K562 (cell line): ENCODE measurements at regions not wholly inside any gene's neighbourhood (a gene's known extent, or its start where the extent isn't known, plus 50 kb on each side); places are given as distances from the start of the nearest gene placed in this dataset.

ENCODE experiments used
- ATAC-seq: fragments of 200-7000 bp; cut with Tn5 transposase; 3 replicates; pipeline ENCODE4 v1.9.1; 2020; ENCODE audit warnings: moderate library complexity
- BruUV-seq: library from RNA; stranded (reverse); fragments of 400-500 nt; replicated peaks from 2 replicates; lab custom pipeline; 2021; lab: Mats Ljungman, UMichigan
- CTCF ChIA-PET: fragments of 300-600 bp; formaldehyde crosslinking; extraction: SDS; loops from one replicate; lab custom pipeline; 2021; ENCODE audit warnings: low intra/inter-chr PET ratio; lab: Yijun Ruan, JAX
- POLR2A ChIA-PET: fragments of 300-600, 350-650 bp; sonication (Branson Sonifier 250); formaldehyde crosslinking; extraction: SDS; loops from one replicate; lab custom pipeline; 2021; ENCODE audit warnings: antibody characterized with exemption, inconsistent platforms; lab: Yijun Ruan, JAX
- DNase-seq, 4 experiments: peaks; one replicate each; pipeline versions ENCODE4 v3.0.0 to v3.0.0-alpha.2; 2011 to 2018; ENCODE audit warnings: low spot score in 3 of 4, mixed read lengths in 3 of 4; ENCODE audit errors: extremely low read depth in 1 of 4
- FAIRE-seq: peaks from 2 replicates; lab custom pipeline; 2011; peaks lifted over from hg19 to GRCh38; lab: Jason Lieb, UNC
- H2AFZ ChIP-seq: 2 replicates; pipeline ENCODE4 v1.6.0; 2011; ENCODE audit warnings: low read depth, low read length, control low read depth, inconsistent platforms
- H3K27ac ChIP-seq: fragments of 200-600 bp; 3 replicates; pipeline ENCODE4 v1.8.0; 2011; ENCODE audit warnings: low read depth, mild to moderate bottlenecking, control low read depth, inconsistent platforms, low read length, moderate library complexity, mixed read lengths; ENCODE audit errors: extremely low read depth
- H3K27me3 ChIP-seq, 2 experiments: fragments of 300-600 bp in 1 of 2; 2 replicates in 1 of 2; 3 replicates in 1 of 2; pipeline versions ENCODE4 v1.6.0 to v1.8.0; 2011; ENCODE audit warnings: inconsistent platforms in 2 of 2, low read length in 2 of 2, mild to moderate bottlenecking in 1 of 2, mixed read lengths in 1 of 2, moderate library complexity in 1 of 2; ENCODE audit not compliant: control insufficient read depth in 2 of 2, insufficient read depth in 2 of 2
- H3K36me3 ChIP-seq: fragments of 300-600 bp; 3 replicates; pipeline ENCODE4 v1.8.0; 2011; ENCODE audit warnings: mild to moderate bottlenecking, low read length, inconsistent platforms; ENCODE audit not compliant: control insufficient read depth, insufficient read depth
- H3K4me1 ChIP-seq, 2 experiments: fragments of 200-600 bp in 1 of 2; replicated peaks in 1 of 2; 2 replicates in 1 of 2; 3 replicates in 1 of 2; pipeline versions ENCODE4 v1.5.1 to v1.8.0; 2011; ENCODE audit warnings: inconsistent platforms in 2 of 2, low read length in 2 of 2, mild to moderate bottlenecking in 1 of 2, mixed read lengths in 1 of 2, moderate library complexity in 1 of 2; ENCODE audit not compliant: control insufficient read depth in 2 of 2, insufficient read depth in 2 of 2
- H3K4me2 ChIP-seq: 2 replicates; pipeline ENCODE4 v1.6.1; 2011; ENCODE audit warnings: low read length, control low read depth, inconsistent platforms, mixed read lengths; ENCODE audit not compliant: insufficient read depth
- H3K4me3 ChIP-seq: fragments of 200-600 bp; sonication (generic), shearing (Covaris generic); 2 replicates; pipeline ENCODE4 v1.5.1; 2016; ENCODE audit warnings: control low read depth, inconsistent platforms
- H3K79me2 ChIP-seq: fragments of 200-600 bp; 3 replicates; pipeline ENCODE4 v1.8.0; 2011; ENCODE audit warnings: low read length, inconsistent platforms; ENCODE audit not compliant: control insufficient read depth, insufficient read depth
- H3K9ac ChIP-seq, 2 experiments: 2 replicates each; pipeline versions ENCODE4 v1.6.0 to v1.6.1; 2011; ENCODE audit warnings: low read depth in 2 of 2, low read length in 2 of 2, control low read depth in 1 of 2, inconsistent platforms in 1 of 2, mild to moderate bottlenecking in 1 of 2, mixed read lengths in 1 of 2; ENCODE audit not compliant: insufficient read depth in 1 of 2
- H3K9me1 ChIP-seq: one replicate; pipeline ENCODE4 v1.6.0; 2011; ENCODE audit warnings: inconsistent platforms, mild to moderate bottlenecking, low read length, moderate library complexity; ENCODE audit not compliant: control insufficient read depth, insufficient read depth
- H3K9me3 ChIP-seq: replicated peaks from 2 replicates; pipeline ENCODE4 v1.5.1; 2011; ENCODE audit warnings: low read depth, low read length, inconsistent platforms; ENCODE audit not compliant: control insufficient read depth, insufficient read depth
- H4K20me1 ChIP-seq: replicated peaks from 2 replicates; pipeline ENCODE4 v1.6.1; 2011; ENCODE audit warnings: low read length, inconsistent platforms, mixed read lengths; ENCODE audit not compliant: control insufficient read depth, insufficient read depth
- ATF4 ChIP-seq: fragments of 450-650 bp; formaldehyde crosslinking; IDR thresholded peaks from 2 replicates; pipeline ENCODE4 v1.4.0; 2022; ENCODE audit warnings: mild to moderate bottlenecking, moderate library complexity
- ILF3 ChIP-seq: fragments of 450-650 bp; IDR thresholded peaks from 2 replicates; pipeline ENCODE4 v1.6.1; 2018; ENCODE audit warnings: antibody characterized with exemption, mild to moderate bottlenecking, moderate library complexity, borderline replicate concordance
- MBD1 ChIP-seq: fragments of 250-450 bp; sonication (Bioruptor Pico); IDR thresholded peaks from 2 replicates; pipeline ENCODE4 v1.8.0; 2022; ENCODE audit warnings: inconsistent platforms
- NFE2 ChIP-seq: IDR thresholded peaks from 2 replicates; pipeline ENCODE4 v1.6.1; 2014; ENCODE audit warnings: antibody characterized with exemption, low read depth
- NONO ChIP-seq, 2 experiments: fragments of 200-400 bp in 1 of 2; fragments of 450-650 bp in 1 of 2; formaldehyde crosslinking in 1 of 2; IDR thresholded peaks; 2 replicates each; pipeline ENCODE4 v1.6.1; 2017; ENCODE audit warnings: low read depth in 2 of 2, mild to moderate bottlenecking in 2 of 2, moderate library complexity in 2 of 2, low read length in 1 of 2
- POLR3A ChIP-seq: IDR thresholded peaks from 2 replicates; pipeline ENCODE4 v1.6.1; 2011; ENCODE audit warnings: borderline replicate concordance, mild to moderate bottlenecking, moderate library complexity; ENCODE audit not compliant: insufficient read length, insufficient read depth; ENCODE audit errors: extremely low read depth
- THAP12 ChIP-seq: fragments of 250-450 bp; sonication (Bioruptor Pico); IDR thresholded peaks from 2 replicates; pipeline ENCODE4 v1.9.0; 2021; ENCODE audit warnings: mild to moderate bottlenecking, inconsistent platforms
- ZNF696 ChIP-seq: fragments of 250-450 bp; sonication (Bioruptor Pico); conservative IDR thresholded peaks from 2 replicates; pipeline ENCODE4 v1.4.0; 2020; ENCODE audit warnings: mild to moderate bottlenecking, moderate library complexity
- WGBS: fragments of 100-300 bp; shearing (Covaris generic); methylation state at CpG from one replicate; pipeline ENCODE4 v1.1.6; 2016; ENCODE audit warnings: low coverage, mixed read lengths; ENCODE audit not compliant: insufficient coverage; ENCODE audit errors: missing lambda C conversion rate; 5-methylcytosine and 5-hydroxymethylcytosine counted together
- in situ Hi-C: fragments of 300-500 bp; cut with MboI; formaldehyde crosslinking; loops from 4 replicates; pipeline ENCODE4 v1.15.0; 2018; ENCODE audit warnings: inconsistent platforms, mixed read lengths
- intact Hi-C: fragments of 100-400 bp; cut with micrococcal nuclease; formaldehyde crosslinking; loops from 2 replicates; pipeline ENCODE4 v1.14.2; 2022

GRCh38 chr10:30736685-30737232 lies 107.2 kb upstream of the LYZL2 start:
- Histone ChIP-seq H3K27me3 (peaks cover 2 to 37% of the 10 kb centered on the region in 2 experiments; a peak in 3 of 5 replicates), H3K27ac (no peak overlapping the region), H3K4me1 (no peaks in the 10 kb centered on the region), H3K9ac (no peak overlapping the region), H3K4me3 (no peak overlapping the region), H3K79me2 (no peaks in the 10 kb centered on the region), H2AFZ (no peak overlapping the region), H3K9me3 (no peaks in the 10 kb centered on the region), H3K9me1 (no peaks in the 10 kb centered on the region), H4K20me1 (no peaks in the 10 kb centered on the region), H3K36me3 (no peaks in the 10 kb centered on the region), H3K4me2 (no peak overlapping the region)
- ChIA-PET CTCF (no interaction called here), POLR2A (no interaction called here)
- no peak for FAIRE-seq
- 1% methylated on average over 10 of the region's 10 CpGs for WGBS
- ATAC-seq, result no peak
- no peak for DNase-seq
- intact Hi-C loops (no loop called here), in situ Hi-C loops (loop anchor here (25.0 kb wide), 1 partner anchor 1051 kb away; no protein-coding TSS in a partner anchor)
- TF ChIP-seq NFE2, result 0 out of 2 replicates have a peak, but pooled peaks have one; percentile 11
- no peak for TF ChIP-seq NONO (IDR thresholded peaks at IDR 0.05; ENCODE audit: low read depth in 2 of 2, low read length in 1 of 2)
- no TSS peak for BruUV-seq

- no peaks in the 10 kb centered on the region for H3K4me1 ChIP-seq
- H3K27me3 ChIP-seq, result peaks cover 2 to 37% of the 10 kb centered on the region in 2 experiments; a peak in 3 of 5 replicates
- no peaks in the 10 kb centered on the region for H3K9me3 ChIP-seq
- DNase-seq, result no peak
- H3K27ac ChIP-seq, result no peak overlapping the region
- H3K9me1 ChIP-seq, result no peaks in the 10 kb centered on the region
- H4K20me1 ChIP-seq, result no peaks in the 10 kb centered on the region
- no peak for FAIRE-seq
- in situ Hi-C loops (loop anchor here (25.0 kb wide), 1 partner anchor 1052 kb away; no protein-coding TSS in a partner anchor), intact Hi-C loops (no loop called here)
- under 1% methylated on average over 9 of the region's 9 CpGs for WGBS
- no peak overlapping the region for H2AFZ ChIP-seq
- no peak for ATAC-seq
- no peak overlapping the region for H3K9ac ChIP-seq
- H3K4me3 ChIP-seq, result no peak overlapping the region
- no peak overlapping the region for H3K4me2 ChIP-seq
- H3K79me2 ChIP-seq, result no peaks in the 10 kb centered on the region
- ChIA-PET CTCF (no interaction called here), POLR2A (no interaction called here)
- no TSS peak for BruUV-seq
- no peaks in the 10 kb centered on the region for H3K36me3 ChIP-seq
- no peak for TF ChIP-seq THAP12
- TF ChIP-seq POLR3A, result no peak
- TF ChIP-seq ATF4 (CRISPR knock-in tag), result no peak
- TF ChIP-seq ZNF696 (CRISPR knock-in tag), result no peak
- TF ChIP-seq ILF3, result no peak
- TF ChIP-seq MBD1 (CRISPR knock-in tag), result no peak
Observed at GRCh38 chr10:30734901-30735300, 105.3 kb upstream of the LYZL2 start.
